Pancreas (tissue), 10 donors: ENCODE measurements at regions not wholly inside any gene's neighbourhood (a gene's known extent, or its start where the extent isn't known, plus 50 kb on each side); places are given as distances from the start of the nearest gene placed in this dataset.
A peak's percentile ranks its signal among the peaks of the same experiment; 100 is the strongest.

Experiments
- ATAC-seq, 4 donors: fragments of 200-7000 bp; cut with Tn5 transposase; one replicate each; pipeline versions ENCODE4 v1.8.0 to v1.9.1; 2020; ENCODE audit warnings: mild to moderate bottlenecking in 4 of 4, moderate library complexity in 4 of 4
- DNase-seq, 6 donors: peaks; one replicate each; pipeline ENCODE4 v3.0.0-alpha.2; 2020
- FAIRE-seq: peaks from 2 replicates; lab custom pipeline; 2012; peaks lifted over from hg19 to GRCh38; lab: Jason Lieb, UNC
- H3K27ac ChIP-seq, 4 donors: fragments of 200-600 bp; sonication (generic); 1 replicate in 3 of 4; 2 replicates in 1 of 4; pipeline versions ENCODE4 v1.5.0 to v1.8.0; 2020
- H3K27me3 ChIP-seq, 4 donors: fragments of 200-600 bp; one replicate each; pipeline ENCODE4 v1.8.0; 2021
- H3K36me3 ChIP-seq, 3 donors: fragments of 200-600 bp; sonication (generic) in 1 of 3; one replicate each; pipeline versions ENCODE4 v1.5.0 to v1.8.0; 2020 to 2021
- H3K4me1 ChIP-seq, 3 donors: fragments of 200-600 bp; one replicate each; pipeline ENCODE4 v1.8.0; 2021
- H3K4me3 ChIP-seq, 4 donors: fragments of 200-600 bp; sonication (generic) in 2 of 4; one replicate each; pipeline versions ENCODE4 v1.5.0 to v1.8.0; 2020 to 2021
- H3K9me3 ChIP-seq, 4 donors: fragments of 200-600 bp; one replicate each; pipeline ENCODE4 v1.8.0; 2021
- WGBS, 2 donors: extraction: QIAGEN DNeasy Blood & Tissue Kit; methylation state at CpG; one replicate each; pipeline ENCODE4 v1.1.7; 2013; 5-methylcytosine and 5-hydroxymethylcytosine counted together
- intact Hi-C, 3 donors: fragments of 100-400 bp; cut with DNase I; formaldehyde crosslinking; loops; one replicate each; pipeline versions ENCODE4 v1.11.1 to v1.14.2; 2022
- TF ChIP-seq, protein P1 (sequence below), 4 donors: fragments of 200-600 bp; sonication (generic) in 3 of 4; IDR thresholded peaks; one replicate each; pipeline versions ENCODE4 v1.5.0 to v1.8.0; 2021; ENCODE audit warnings: antibody characterized with exemption in 4 of 4
- donor health status: healthy with polysubstance abuse.
- donor health status: DM: no; HTN: no; CAD: no; lungs with moderate emphysema.
- donor health status: DM: no; HTN: no; CAD: no.
- donor health status: control.
- donor health status: control.
- donor health status: Bipolar disorder and iron deficiency.
- donor health status: DM: yes; HTN: yes; CAD: no.
- donor health status: DM: no; HTN: no; CAD: no.
- donor health status: DM: no; HTN: no; CAD: no.
- donor health status: DM: yes; HTN: yes; CAD: no.

DNA sequence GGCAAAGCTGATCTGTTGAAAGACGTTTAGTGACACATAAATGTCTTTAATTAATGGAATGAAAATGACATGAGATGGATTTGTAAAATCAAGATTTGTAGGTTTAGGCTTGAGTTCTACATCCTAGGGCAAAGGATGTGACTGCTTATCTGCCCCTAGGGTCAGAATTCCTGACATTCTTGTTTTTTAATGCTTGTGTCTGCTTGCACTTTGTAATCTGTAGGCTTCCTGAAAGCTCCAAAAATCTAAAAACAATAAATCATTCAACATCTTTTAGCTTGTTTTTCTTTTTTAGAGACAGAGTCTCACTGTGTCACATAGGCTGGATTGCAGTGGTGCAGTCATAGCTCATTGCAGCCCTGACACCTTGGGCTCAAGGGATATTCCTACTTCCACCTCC, 107.9 kb upstream of the MLIP start:
- FAIRE-seq: no peak

DNA sequence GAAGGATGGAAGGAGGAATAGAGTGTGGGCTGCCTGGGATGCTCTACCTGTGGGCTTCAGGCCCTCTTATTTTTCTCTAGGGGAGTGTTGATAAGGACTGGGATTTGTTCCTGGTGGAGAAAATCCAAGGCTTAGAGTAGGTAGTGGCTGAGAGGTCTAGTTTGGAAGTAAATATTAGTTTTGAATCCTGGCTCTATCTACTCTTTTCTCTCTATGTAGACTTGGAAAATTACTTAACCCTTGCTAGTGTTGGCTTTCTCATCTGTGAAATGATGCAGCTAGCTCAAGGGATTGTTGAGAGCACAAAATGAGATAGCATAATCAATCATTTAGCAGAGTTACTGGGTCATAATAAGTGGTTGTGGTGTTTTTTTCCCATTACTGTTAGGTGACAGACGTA, 102.7 kb upstream of the MLIP start:
- 48 to 58% methylated on average over 1 of the region's 1 CpG for WGBS, 2 donors
- FAIRE-seq: no peak
- TF ChIP-seq, protein P1, sequence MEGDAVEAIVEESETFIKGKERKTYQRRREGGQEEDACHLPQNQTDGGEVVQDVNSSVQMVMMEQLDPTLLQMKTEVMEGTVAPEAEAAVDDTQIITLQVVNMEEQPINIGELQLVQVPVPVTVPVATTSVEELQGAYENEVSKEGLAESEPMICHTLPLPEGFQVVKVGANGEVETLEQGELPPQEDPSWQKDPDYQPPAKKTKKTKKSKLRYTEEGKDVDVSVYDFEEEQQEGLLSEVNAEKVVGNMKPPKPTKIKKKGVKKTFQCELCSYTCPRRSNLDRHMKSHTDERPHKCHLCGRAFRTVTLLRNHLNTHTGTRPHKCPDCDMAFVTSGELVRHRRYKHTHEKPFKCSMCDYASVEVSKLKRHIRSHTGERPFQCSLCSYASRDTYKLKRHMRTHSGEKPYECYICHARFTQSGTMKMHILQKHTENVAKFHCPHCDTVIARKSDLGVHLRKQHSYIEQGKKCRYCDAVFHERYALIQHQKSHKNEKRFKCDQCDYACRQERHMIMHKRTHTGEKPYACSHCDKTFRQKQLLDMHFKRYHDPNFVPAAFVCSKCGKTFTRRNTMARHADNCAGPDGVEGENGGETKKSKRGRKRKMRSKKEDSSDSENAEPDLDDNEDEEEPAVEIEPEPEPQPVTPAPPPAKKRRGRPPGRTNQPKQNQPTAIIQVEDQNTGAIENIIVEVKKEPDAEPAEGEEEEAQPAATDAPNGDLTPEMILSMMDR (IDR thresholded peaks at IDR 0.05): no peak
- H3K9me3 ChIP-seq: no peaks in the 10 kb centered on the region
- H3K27me3 ChIP-seq: no peaks in the 10 kb centered on the region
- H3K36me3 ChIP-seq: no peaks in the 10 kb centered on the region
- no peak for DNase-seq
- no peak overlapping the region for H3K27ac ChIP-seq
- H3K4me3 ChIP-seq: no peak overlapping the region
- H3K4me1 ChIP-seq: no peaks in the 10 kb centered on the region
- intact Hi-C loops: no loop called here
- ATAC-seq: no peak

More for the DNA sequence above, 107.9 kb upstream of the MLIP start:
- H3K4me1 ChIP-seq: no peaks in the 10 kb centered on the region
- DNase-seq (no peak), ATAC-seq (no peak)
- H3K27me3 ChIP-seq: no peaks in the 10 kb centered on the region
- H3K27ac ChIP-seq: no peak overlapping the region
- TF ChIP-seq, protein P1 (IDR thresholded peaks at IDR 0.05): no peak
- 43 to 56% methylated on average over 1 of the region's 1 CpG for WGBS, 2 donors
- intact Hi-C loops: no loop called here
- H3K4me3 ChIP-seq: no peak overlapping the region
- no peaks in the 10 kb centered on the region for H3K36me3 ChIP-seq
- no peaks in the 10 kb centered on the region for H3K9me3 ChIP-seq

DNA sequence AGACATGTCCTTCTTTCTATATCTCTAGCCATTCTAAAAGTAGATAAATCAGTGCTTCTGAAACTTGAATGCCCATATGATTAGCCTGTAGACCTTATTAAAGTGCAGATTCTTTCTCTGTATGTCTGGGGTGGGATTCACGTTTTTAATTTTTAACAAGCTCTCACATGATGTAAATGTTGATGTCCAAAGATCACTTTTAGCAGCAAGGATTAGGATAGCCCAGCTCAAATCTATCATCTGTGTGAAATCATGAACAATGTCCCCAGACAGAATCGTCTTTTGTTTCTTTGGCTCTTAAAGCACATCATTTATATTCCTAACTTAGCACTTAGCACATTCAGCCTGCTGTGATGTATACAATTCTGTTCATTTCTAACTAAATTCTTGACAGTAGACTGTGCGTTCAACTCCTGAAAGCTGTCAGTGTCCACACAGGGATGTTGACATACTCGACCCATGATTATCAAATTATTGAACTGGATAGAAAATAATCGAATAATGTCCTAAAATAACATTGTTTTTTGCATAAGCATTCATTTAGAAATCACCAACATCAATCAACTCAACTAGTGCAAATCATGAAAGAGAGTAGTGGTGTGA, 102.1 kb upstream of the MLIP start:
- TF ChIP-seq, protein P1 (IDR thresholded peaks at IDR 0.05): no peak
- Histone ChIP-seq H3K4me3 (no peak overlapping the region), H3K36me3 (no peaks in the 10 kb centered on the region), H3K4me1 (no peaks in the 10 kb centered on the region), H3K27ac (no peak overlapping the region), H3K27me3 (no peaks in the 10 kb centered on the region), H3K9me3 (no peaks in the 10 kb centered on the region)
- DNase-seq (no peak), ATAC-seq (no peak), FAIRE-seq (no peak)
- WGBS, 2 donors: 53 to 54% methylated on average over 5 of the region's 5 CpGs
- intact Hi-C loops: no loop called here

DNA sequence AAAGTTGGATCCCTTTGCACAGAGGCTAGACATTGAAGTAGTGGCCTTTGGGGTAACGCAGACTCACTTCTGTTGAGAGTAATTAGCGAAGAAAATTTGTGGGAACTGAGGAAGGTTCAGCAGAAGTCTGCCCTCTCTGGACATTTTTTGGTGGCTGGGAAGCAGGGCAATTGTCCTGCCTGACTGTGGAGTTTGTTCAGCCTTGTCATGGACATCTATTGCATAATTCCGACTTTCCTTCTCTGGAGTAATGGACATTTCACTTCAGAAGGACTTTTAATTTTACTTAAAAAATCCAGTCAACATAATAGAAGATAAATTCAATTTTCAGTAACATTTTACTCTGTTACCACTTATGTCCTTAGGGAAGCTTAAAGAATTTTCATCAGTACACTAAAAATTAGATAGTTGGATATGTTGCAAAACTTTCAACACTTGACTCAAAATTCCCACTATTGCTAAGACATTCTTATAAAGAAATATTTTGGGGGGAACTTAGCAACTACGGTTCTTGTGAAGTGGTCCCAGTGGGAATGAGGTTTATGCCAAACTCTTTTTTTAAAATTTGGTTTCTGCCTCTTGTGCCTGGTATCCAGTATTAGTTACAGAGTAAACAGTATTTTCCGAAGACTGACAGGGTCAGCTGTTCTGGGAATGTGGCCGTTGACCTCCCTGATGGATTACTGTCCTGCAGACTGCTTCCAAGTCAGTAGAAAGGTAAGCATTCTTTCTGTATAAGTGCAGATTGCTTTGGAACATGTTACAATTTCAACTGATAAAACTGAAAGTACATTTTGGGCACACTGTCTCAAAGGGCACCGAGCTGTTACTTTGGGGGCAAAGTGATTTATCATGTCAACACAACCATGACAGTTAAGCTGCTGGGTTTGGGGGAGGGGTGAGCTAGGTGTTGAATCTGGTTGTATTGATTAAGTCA, 100.6 kb upstream of the MLIP start:
- FAIRE-seq (no peak), DNase-seq (no peak), ATAC-seq (peak in 2 of 4 donors; percentile 41 to 57)
- 43% methylated on average over 7 of the region's 7 CpGs for WGBS, 2 donors
- Histone ChIP-seq H3K36me3 (no peaks in the 10 kb centered on the region), H3K27me3 (no peaks in the 10 kb centered on the region), H3K27ac (no peak overlapping the region), H3K4me3 (no peak overlapping the region), H3K4me1 (no peaks in the 10 kb centered on the region), H3K9me3 (no peaks in the 10 kb centered on the region)
- intact Hi-C loops: no loop called here
- TF ChIP-seq, protein P1 (IDR thresholded peaks at IDR 0.05): no peak

DNA sequence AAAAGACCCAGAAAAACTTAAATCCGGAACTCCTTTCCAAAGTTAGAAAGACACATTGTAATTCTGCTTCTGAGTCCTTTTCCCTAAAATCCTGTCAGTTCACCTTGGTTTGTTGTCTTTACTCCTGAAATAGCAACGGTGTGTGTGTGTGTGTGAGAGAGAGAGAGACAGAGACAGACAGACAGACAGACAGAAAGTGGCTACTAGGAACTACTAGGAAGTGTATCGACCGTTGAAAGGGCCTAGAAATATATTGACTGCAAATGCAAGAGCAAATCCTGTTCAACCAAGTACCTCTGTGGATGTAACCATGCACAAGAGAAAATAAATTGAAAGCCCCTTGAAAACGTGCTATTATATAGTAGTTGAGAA, 100.0 kb upstream of the MLIP start:
- no peaks in the 10 kb centered on the region for H3K4me1 ChIP-seq
- FAIRE-seq: no peak
- H3K36me3 ChIP-seq: no peaks in the 10 kb centered on the region
- H3K27me3 ChIP-seq: no peaks in the 10 kb centered on the region
- H3K9me3 ChIP-seq: no peaks in the 10 kb centered on the region
- ATAC-seq: peak in 1 of 4 donors; percentile 25
- no peak overlapping the region for H3K27ac ChIP-seq
- intact Hi-C loops: no loop called here
- TF ChIP-seq, protein P1 (IDR thresholded peaks at IDR 0.05): no peak
- no peak for DNase-seq
- WGBS, 2 donors: 20 to 24% methylated on average over 5 of the region's 5 CpGs
- no peak overlapping the region for H3K4me3 ChIP-seq
